Mucosa of stomach (tissue), 1 donor: ENCODE measurements at regions not wholly inside any gene's neighbourhood (a gene's known extent, or its start where the extent isn't known, plus 50 kb on each side); places are given as distances from the start of the nearest gene placed in this dataset.
"Not testable (repeated sequence)": the region's sequence is repeated elsewhere in the genome, so short reads cannot be mapped to it uniquely, and the experiment has no call there.

Experiments
- H3K27me3 ChIP-seq: one replicate; pipeline ENCODE4 v1.7.0; 2013; ENCODE audit warnings: mild to moderate bottlenecking, low read length; ENCODE audit not compliant: control insufficient read depth, insufficient read depth
- H3K36me3 ChIP-seq: one replicate; pipeline ENCODE4 v1.7.0; 2013; ENCODE audit warnings: low read length; ENCODE audit not compliant: control insufficient read depth, insufficient read depth
- H3K4me1 ChIP-seq: one replicate; pipeline ENCODE4 v1.7.0; 2013; ENCODE audit warnings: mild to moderate bottlenecking, low read length; ENCODE audit not compliant: control insufficient read depth, insufficient read depth
- H3K4me3 ChIP-seq: one replicate; pipeline ENCODE4 v1.7.0; 2013; ENCODE audit warnings: low read length
- H3K9ac ChIP-seq: one replicate; pipeline ENCODE4 v1.7.0; 2013; ENCODE audit warnings: mild to moderate bottlenecking, low read length, moderate library complexity
- H3K9me3 ChIP-seq: one replicate; pipeline ENCODE4 v1.7.0; 2013; ENCODE audit warnings: mild to moderate bottlenecking, low read length, moderate library complexity; ENCODE audit not compliant: control insufficient read depth
- donor health status: Pancreatic carcinoma.

DNA sequence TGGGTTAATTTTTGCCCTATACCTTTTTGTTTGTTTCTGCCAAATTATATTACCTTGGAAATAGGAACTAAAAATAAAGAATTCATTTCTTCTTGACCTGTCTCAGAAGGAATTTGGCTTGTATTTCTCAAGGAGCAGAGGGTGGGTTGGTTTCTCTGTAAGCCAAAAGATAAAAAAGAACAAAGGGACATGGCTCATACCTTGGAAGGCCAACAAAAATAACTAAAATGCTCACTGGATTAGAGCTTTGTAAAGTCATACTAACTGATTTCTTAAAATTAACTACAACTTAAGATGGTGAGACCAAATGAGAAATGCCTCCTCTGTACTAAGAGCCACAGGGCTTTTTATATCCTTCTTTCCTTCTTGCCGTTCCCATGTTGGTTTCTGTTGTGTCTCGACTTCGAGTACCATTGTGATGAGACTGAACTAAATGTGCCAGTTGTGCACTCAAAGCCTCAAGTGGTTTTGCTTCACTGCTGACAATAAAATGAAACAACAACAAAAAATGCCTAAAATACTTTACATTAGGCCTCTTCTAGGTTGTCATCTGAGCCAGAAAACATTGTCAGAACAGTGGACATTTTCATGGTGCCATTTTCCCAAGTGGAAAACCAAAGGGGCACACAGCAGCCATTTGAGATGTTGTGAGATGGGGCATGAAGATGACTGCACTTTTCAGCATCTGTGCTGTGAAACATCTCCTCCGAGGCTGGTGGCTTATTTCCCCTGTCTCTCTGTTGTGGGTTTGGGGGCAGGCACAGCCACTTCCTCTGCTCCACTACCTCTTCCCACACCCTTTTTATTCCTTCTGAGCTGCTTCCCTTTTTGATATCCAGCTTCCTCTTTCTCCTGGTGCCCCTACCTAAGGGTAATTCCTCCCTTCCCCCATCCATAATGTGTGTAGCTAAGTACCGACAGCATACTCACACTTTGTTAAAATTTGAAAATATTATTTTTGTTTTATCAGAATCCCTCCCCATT, 51.8 kb upstream of the AGR3 start:
- Histone ChIP-seq H3K4me1 (peaks cover 44% of the 10 kb centered on the region), H3K9ac (no peak overlapping the region), H3K36me3 (no peaks in the 10 kb centered on the region), H3K27me3 (no peaks in the 10 kb centered on the region), H3K9me3 (no peaks in the 10 kb centered on the region), H3K4me3 (no peak overlapping the region)

DNA sequence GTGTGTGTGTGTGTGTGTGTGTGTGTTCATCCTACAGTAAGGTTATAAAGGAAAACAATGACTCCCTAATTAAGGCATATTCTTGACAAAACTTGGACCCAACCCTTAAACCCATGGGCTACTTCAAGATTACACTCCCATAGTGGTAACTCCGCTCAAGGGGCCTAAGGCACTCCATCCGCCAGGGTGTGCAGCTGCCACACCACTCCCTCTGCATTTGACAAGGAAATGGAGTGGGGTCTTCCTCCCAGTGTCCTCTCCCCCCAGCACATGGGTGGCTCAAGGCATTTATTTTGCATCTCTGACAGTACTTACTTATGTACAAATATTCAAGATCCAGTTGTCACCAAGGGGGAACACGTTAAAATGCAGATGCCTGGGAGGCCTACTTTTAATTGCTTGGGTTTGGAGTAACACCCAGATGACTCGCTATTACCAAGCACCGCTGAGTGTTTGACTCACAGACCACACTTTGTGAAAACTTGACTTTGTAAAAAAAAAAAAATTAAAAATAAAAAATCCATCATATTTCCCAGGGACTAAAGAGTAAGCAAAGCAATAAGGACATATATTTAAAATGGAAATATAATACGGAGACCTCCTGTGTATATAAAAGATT, 53.0 kb upstream of the AGR3 start:
- no peaks in the 10 kb centered on the region for H3K9me3 ChIP-seq
- no peak overlapping the region for H3K9ac ChIP-seq
- no peak overlapping the region for H3K4me3 ChIP-seq
- no peaks in the 10 kb centered on the region for H3K27me3 ChIP-seq
- H3K4me1 ChIP-seq, result peaks cover 34% of the 10 kb centered on the region
- no peaks in the 10 kb centered on the region for H3K36me3 ChIP-seq

DNA sequence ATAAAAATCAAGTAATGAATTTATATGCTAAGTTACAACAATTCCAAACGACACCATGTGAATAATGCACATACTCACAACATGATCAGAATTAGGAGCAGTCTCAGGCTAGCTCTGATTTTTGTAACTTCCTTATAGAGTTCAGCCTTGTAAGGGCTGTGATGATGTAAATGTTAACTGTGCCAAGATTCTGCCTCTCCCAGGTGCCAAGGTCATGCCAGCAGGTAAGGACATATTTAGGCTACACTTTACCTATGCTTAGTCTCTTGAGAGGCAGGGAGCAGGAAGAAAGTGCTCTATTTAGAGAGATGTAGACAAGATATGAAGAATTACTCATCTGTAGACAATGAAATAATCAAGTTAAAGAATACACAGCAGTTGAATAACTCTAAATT, 53.6 kb upstream of the AGR3 start:
- no peak overlapping the region for H3K9ac ChIP-seq
- H3K4me1 ChIP-seq, result peaks cover 29% of the 10 kb centered on the region
- H3K4me3 ChIP-seq, result no peak overlapping the region

DNA sequence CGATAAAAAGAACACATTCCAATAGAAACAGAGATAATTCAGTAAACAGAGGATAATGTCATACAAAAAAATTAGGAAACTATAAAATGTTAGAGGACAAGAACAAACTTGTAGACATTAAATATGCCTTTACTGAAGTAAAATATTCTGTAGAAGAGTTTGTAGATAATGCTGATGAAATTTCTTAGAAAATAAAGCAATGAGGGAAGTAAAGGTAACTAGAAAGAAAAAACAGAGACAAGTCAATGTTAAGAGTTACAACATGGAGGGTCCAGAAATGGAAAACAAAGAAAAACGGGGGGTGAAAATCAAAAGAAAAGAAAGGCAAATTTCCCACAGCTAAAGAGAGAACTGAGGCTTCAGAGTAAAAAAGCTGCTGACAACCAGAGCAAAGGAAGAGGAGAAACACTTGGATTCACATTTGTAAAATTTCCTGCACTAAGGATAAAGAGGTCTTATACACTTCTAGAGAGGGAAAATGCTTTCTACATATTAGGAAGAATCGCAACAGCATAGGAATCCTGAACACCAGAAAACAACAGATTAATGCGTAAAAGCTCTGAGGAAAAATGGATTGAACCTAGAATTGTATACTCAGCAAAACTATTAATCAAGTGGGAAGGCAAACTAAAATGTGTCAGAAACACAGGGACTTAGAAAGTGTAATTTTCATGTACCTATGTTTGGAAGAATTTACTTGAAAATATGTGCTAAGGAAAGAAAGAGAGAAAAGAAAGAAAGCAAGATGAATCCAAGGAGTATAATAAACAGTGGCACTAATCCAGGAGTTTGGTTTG, 55.0 kb upstream of the AGR3 start:
- H3K36me3 ChIP-seq, result no peaks in the 10 kb centered on the region

More for the DNA sequence above, 53.6 kb upstream of the AGR3 start:
- Histone ChIP-seq H3K9me3 (no peaks in the 10 kb centered on the region), H3K36me3 (no peaks in the 10 kb centered on the region), H3K27me3 (no peaks in the 10 kb centered on the region)

DNA sequence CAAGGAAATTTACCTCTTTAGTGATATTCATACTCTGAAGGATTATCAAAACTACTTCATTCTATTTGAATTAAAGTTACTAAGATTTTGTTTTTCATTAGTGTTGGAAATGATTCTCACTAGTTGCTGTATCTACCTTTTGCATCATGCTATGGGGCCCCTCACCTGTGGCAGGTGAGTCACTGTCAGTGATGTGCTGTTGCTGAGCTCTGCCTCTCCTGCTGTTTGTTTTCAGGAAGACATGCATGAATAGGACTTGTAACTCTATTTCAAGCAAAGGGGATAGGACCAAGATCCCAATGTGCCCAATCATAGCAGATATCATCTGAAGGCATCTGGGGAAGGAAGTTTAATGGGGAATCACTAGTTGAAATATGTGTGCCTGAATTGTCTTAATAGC, 57.4 kb upstream of the AGR3 start:
- Histone ChIP-seq H3K36me3 (no peaks in the 10 kb centered on the region), H3K4me1 (peaks cover 23% of the 10 kb centered on the region), H3K4me3 (no peak overlapping the region), H3K9ac (no peak overlapping the region), H3K9me3 (no peaks in the 10 kb centered on the region), H3K27me3 (no peaks in the 10 kb centered on the region)

More for the DNA sequence above, 55.0 kb upstream of the AGR3 start:
- H3K4me1 ChIP-seq, result peaks cover 34% of the 10 kb centered on the region
- no peaks in the 10 kb centered on the region for H3K27me3 ChIP-seq
- H3K9ac ChIP-seq, result no peak overlapping the region
- no peak overlapping the region for H3K4me3 ChIP-seq
- H3K9me3 ChIP-seq, result no peaks in the 10 kb centered on the region

DNA sequence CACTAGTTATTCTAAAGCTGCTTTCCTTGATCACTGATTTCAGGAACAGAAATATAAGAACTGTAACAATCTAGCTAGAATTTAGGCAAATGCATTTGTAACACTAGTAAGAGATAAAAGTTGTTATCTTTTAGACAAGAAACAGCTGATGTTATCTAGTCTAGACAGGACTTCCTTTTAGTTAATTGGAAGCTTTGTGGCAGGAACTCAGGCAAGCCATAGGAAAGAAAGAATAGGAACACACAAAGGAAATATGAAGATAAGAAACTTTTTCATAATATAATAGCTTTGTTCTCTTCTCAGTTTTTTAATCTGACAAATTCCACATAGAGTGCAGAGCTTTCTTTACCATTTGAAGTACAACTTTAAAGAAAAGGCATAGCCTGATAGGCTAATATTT, 59.0 kb upstream of the AGR3 start:
- Histone ChIP-seq H3K4me3 (no peak overlapping the region), H3K9ac (no peak overlapping the region), H3K36me3 (no peaks in the 10 kb centered on the region), H3K27me3 (no peaks in the 10 kb centered on the region), H3K4me1 (peaks cover 10% of the 10 kb centered on the region), H3K9me3 (no peaks in the 10 kb centered on the region)

DNA sequence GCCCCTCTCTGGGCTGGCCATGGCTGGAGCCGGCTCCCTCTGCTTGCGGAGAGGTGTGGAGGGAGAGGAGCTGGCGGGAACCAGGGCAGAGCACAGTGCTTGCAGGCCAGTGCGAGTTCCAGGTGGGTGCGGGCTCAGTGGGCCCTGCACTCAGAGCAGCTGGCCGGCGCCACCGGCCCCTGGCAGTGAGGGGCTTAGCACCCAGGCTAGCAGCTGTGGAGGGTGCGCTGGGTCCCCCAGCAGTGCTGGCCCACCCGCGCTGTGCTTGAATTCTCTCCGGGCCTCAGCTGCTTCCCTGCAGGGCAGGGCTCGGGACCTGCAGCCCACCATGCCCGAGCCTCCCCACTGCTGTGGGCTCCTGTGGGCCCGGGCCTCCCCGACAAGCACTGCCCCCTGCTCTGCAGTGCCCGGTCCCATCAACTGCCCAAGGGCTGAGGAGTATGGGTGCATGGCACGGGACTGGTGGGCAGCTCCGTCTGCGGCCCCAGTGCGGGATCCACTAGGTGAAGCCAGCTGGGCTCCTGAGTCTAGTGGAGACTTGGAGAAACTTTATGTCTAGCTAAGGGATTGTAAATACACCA, 61.2 kb upstream of the AGR3 start:
- Histone ChIP-seq H3K4me1 (peaks cover 5% of the 10 kb centered on the region), H3K9me3 (no peaks in the 10 kb centered on the region), H3K27me3 (no peaks in the 10 kb centered on the region), H3K9ac (no peak overlapping the region), H3K4me3 (no peak overlapping the region), H3K36me3 (no peaks in the 10 kb centered on the region)

DNA sequence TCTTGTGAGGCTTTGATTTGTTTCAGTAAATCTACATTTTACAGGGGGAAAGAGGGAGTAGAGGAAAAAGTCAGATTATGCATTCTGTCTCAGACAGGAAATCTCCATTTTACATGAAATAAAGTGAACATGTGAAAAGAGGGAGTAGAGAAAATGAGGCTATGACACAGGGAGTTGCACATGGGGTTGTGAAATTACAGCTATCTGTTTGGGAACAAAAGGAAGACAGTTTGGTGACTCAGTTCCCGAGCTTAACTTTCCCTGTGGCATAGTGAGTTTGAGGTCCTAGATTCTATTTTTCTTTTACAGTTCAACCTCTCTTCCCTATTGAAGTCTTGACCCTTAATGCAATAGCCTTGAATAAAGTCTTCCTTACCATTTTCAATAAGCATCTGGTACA, 63.2 kb upstream of the AGR3 start:
- peaks cover 5% of the 10 kb centered on the region for H3K4me1 ChIP-seq
- H3K36me3 ChIP-seq, result no peaks in the 10 kb centered on the region
- H3K4me3 ChIP-seq, result no peak overlapping the region
- H3K9ac ChIP-seq, result no peak overlapping the region
- no peaks in the 10 kb centered on the region for H3K27me3 ChIP-seq
- no peaks in the 10 kb centered on the region for H3K9me3 ChIP-seq

DNA sequence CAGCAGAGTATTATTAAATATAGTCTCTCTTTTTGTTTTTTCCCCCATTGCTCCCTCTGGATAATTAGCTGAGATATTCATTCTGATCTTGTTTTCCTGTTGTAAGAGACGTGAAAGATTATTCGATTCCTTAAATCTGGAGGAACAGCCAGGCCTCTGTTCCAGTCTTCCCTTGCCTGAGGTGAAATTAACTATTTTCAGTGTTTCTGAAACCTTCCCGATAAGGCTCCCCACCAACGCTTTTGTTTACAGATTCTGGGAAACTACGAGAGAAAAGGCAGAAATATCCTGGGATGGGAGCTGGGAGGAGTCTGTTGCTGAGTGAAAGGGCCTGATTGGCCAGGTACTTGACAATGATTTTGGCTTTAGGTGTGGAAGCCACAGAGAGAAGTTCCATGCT, 63.6 kb upstream of the AGR3 start:
- no peak overlapping the region for H3K9ac ChIP-seq
- H3K36me3 ChIP-seq, result no peaks in the 10 kb centered on the region
- H3K9me3 ChIP-seq, result no peaks in the 10 kb centered on the region
- no peak overlapping the region for H3K4me3 ChIP-seq
- no peaks in the 10 kb centered on the region for H3K27me3 ChIP-seq
- peaks cover 5% of the 10 kb centered on the region for H3K4me1 ChIP-seq

DNA sequence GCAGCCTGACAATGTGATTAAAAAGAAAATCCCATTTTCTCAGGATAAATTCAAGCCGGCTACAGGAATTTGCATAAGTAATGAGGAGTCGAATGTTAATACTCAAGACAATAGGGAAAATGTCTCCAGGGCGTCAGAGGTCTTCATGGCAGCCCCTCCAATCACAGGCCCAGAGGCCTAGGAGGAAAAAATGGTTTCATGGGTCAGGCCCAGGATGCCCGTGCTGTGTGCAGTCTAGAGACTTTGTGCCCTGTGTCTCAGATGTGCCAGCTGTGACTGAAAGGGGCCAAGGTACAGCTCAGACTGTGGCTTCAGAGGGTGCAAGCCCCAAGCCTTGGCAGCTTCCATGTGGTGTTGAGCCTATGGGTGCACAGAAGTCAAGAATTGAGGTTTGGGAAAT, 66.3 kb upstream of the AGR3 start:
- H3K4me1 ChIP-seq, H3K9me3 ChIP-seq, H3K36me3 ChIP-seq: not testable (repeated sequence)

DNA sequence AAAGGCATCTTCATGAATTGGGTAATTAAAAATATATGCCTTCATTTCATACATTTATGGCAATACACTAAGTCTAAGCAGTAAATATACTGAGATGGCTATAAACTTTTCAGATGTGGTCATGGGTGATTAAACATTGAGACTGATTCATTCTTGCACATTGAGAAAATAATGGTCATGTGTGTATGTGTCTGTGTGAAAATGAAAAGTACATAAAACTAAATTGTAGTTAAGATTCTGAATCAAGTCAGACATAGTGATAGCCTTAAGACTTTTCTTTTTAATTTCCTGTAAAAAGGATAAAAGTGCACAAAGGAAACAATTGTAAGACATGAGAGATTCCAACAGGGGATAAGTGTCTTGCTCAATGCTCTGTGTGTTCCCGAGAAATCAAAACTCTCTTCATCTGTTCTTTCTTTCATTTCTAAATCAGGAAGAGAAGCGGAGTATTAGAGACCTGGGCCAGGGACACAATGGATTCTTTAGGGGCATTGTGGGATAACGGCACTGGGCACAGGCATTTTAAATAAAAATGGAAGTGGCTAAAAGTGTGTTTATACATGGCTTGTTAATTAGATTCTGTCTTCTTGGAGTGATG, 69.8 kb upstream of the AGR3 start:
- Histone ChIP-seq H3K4me3 (no peak overlapping the region), H3K27me3 (no peaks in the 10 kb centered on the region), H3K36me3 (no peaks in the 10 kb centered on the region), H3K9me3 (no peaks in the 10 kb centered on the region), H3K4me1 (no peaks in the 10 kb centered on the region), H3K9ac (no peak overlapping the region)

More for the DNA sequence above, 66.3 kb upstream of the AGR3 start:
- H3K27me3 ChIP-seq, H3K9ac ChIP-seq, H3K4me3 ChIP-seq: not testable (repeated sequence)
